ENCODE measurements at regions not wholly inside any gene's neighbourhood (a gene's known extent, or its start where the extent isn't known, plus 50 kb on each side); places are given as distances from the start of the nearest gene placed in this dataset.

DNA sequence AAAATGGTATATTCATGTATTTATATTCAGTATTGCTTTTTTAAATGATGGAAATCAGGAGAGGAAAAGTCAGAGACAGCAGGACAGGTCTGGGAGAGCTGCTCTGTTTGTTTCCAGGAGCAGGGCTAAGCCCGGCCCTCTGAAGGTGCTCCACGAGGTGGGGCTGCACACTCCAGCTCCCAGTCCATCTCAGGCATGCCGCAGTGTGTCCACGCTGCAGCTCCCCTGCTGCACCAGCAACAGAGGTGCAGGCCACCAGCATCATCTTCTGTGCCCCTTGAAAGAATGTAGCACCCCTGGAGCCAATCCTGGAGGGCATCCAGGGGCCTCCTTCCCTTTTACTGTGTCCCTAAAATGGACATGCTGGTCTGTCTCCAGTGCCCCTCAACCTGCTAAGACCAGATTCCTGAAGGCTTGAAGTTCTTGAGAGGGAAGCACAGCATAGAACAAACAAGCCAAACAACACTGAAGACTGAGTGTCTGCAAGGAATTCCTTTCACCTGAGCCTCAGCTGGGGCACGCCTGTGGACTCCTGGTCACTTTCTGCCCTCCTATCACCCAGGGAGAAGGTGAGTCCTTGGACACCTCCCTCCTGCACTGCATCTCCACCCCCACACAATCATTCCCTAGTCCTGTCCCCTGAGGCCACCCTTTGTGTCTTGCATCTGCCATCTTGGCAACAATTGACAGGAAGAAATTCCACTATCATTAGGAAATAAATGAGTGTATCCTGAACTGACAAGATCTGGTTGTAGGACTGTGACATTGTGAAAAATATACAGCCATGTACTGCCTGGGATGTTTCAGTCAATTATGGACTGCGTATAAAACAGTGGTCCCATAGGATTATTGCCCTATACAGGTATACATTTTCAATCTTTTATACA, 100.5 kb downstream of the CXCL12 start:
- no peak overlapping the region for H3K27ac ChIP-seq
- no peak overlapping the region for H3K4me3 ChIP-seq (ENCODE audit: low read depth, low read length)
- peaks cover 40% of the 10 kb centered on the region for H3K27me3 ChIP-seq (ENCODE audit: insufficient read depth, low read depth, severe bottlenecking)
- H3K36me3 ChIP-seq: no peaks in the 10 kb centered on the region
- H3K9me3 ChIP-seq (ENCODE audit: severe bottlenecking): no peaks in the 10 kb centered on the region
- DNase-seq: no peak
- TF ChIP-seq, protein P1, sequence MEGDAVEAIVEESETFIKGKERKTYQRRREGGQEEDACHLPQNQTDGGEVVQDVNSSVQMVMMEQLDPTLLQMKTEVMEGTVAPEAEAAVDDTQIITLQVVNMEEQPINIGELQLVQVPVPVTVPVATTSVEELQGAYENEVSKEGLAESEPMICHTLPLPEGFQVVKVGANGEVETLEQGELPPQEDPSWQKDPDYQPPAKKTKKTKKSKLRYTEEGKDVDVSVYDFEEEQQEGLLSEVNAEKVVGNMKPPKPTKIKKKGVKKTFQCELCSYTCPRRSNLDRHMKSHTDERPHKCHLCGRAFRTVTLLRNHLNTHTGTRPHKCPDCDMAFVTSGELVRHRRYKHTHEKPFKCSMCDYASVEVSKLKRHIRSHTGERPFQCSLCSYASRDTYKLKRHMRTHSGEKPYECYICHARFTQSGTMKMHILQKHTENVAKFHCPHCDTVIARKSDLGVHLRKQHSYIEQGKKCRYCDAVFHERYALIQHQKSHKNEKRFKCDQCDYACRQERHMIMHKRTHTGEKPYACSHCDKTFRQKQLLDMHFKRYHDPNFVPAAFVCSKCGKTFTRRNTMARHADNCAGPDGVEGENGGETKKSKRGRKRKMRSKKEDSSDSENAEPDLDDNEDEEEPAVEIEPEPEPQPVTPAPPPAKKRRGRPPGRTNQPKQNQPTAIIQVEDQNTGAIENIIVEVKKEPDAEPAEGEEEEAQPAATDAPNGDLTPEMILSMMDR (IDR thresholded peaks at IDR 0.05; ENCODE audit: low read depth, low read length): no peak

DNA sequence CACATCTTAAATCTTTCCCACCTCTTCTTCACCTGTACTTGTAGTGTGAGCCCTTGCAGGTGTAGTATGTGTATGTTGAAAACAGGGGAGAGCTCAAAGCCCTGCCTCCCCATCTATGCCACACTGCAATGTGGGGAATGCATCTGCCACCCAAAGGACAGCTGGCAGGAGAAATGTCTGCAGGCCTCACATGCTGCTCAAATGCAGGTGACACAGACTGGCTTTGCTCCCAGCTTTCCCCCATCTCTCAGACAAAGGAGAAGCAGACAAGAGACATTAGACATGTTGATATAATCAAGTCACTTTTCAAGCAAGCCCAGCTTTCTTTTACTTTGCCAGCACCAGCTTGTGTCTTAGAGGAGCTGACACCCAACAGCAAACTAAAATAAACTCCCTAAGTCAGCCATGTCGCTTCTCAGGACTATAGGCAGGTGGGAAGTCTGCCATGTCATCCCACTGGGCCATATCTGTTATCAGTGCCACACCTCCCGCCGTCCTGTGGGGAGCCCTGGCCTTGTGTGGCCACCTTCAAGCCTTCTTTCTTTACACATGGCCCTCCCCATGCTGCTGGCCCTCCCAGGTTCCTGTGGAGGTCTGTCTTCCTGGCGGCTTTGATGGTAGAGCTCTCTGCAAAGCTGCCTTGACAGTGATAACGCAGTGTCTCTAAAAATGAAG, 102.1 kb downstream of the CXCL12 start:
- TF ChIP-seq, protein P1 (IDR thresholded peaks at IDR 0.05; ENCODE audit: low read depth, low read length): no peak
- H3K27me3 ChIP-seq (ENCODE audit: insufficient read depth, low read depth, severe bottlenecking): peaks cover 34% of the 10 kb centered on the region

DNA sequence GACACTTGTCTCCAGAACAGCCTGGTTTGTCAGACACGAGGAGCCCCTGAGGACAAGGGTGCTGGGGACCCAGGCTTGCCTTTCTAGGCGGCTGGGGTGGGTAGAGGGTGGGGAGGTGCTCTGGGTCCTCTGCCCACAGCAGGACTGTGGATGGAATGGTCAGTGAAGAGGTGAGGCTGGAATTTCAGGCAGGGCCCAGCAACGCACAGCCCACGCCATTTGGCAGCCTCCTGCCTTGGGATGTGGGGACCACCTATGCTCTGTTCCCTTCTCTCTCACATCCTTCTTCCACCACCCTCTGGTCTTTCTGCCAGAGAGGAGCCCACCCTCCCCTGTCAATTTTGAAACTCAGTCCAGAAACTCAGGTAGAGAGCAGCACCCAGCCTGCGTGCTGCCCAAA, 103.2 kb downstream of the CXCL12 start:
- Histone ChIP-seq H3K27me3 (ENCODE audit: insufficient read depth, low read depth, severe bottlenecking) (peaks cover 32% of the 10 kb centered on the region), H3K9me3 (ENCODE audit: severe bottlenecking) (no peaks in the 10 kb centered on the region), H3K27ac (no peak overlapping the region), H3K36me3 (no peaks in the 10 kb centered on the region), H3K4me3 (ENCODE audit: low read depth, low read length) (no peak overlapping the region)
- TF ChIP-seq, protein P1 (IDR thresholded peaks at IDR 0.05; ENCODE audit: low read depth, low read length): no peak
- no peak for DNase-seq

More for the DNA sequence above, 102.1 kb downstream of the CXCL12 start:
- no peak for DNase-seq
- no peak overlapping the region for H3K4me3 ChIP-seq (ENCODE audit: low read depth, low read length)
- no peak overlapping the region for H3K27ac ChIP-seq
- H3K36me3 ChIP-seq: no peaks in the 10 kb centered on the region
- H3K9me3 ChIP-seq (ENCODE audit: severe bottlenecking): no peaks in the 10 kb centered on the region

DNA sequence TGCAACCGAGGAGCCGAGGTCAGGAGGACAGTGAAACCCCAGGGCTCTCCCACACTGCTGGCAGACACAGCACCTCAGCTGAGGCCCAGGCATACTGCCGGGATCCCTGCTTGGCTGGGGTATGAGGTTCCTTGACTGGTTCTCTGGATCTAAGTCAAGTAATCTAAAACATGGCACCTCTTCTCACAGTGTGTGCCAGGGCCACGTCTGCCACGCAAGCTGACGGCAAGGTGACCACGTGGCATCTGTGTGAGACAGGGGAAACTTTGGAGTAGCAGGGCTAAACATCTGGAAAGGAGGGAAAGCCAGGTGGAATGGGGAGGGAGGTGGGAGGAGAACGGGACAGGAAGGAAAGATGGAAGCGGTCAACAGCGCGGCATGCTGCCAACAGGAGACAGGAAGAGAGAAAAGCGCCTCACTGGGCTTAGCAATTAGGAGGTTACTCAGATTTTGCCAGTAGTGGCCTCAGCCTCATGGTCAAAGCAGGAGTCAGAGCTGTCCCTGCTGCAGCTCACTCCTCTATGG, 103.7 kb downstream of the CXCL12 start:
- Histone ChIP-seq H3K36me3 (no peaks in the 10 kb centered on the region), H3K27ac (no peak overlapping the region), H3K4me3 (ENCODE audit: low read depth, low read length) (no peak overlapping the region), H3K27me3 (ENCODE audit: insufficient read depth, low read depth, severe bottlenecking) (peaks cover 29% of the 10 kb centered on the region), H3K9me3 (ENCODE audit: severe bottlenecking) (no peaks in the 10 kb centered on the region)
- DNase-seq: no peak
- TF ChIP-seq, protein P1 (IDR thresholded peaks at IDR 0.05; ENCODE audit: low read depth, low read length): no peak

DNA sequence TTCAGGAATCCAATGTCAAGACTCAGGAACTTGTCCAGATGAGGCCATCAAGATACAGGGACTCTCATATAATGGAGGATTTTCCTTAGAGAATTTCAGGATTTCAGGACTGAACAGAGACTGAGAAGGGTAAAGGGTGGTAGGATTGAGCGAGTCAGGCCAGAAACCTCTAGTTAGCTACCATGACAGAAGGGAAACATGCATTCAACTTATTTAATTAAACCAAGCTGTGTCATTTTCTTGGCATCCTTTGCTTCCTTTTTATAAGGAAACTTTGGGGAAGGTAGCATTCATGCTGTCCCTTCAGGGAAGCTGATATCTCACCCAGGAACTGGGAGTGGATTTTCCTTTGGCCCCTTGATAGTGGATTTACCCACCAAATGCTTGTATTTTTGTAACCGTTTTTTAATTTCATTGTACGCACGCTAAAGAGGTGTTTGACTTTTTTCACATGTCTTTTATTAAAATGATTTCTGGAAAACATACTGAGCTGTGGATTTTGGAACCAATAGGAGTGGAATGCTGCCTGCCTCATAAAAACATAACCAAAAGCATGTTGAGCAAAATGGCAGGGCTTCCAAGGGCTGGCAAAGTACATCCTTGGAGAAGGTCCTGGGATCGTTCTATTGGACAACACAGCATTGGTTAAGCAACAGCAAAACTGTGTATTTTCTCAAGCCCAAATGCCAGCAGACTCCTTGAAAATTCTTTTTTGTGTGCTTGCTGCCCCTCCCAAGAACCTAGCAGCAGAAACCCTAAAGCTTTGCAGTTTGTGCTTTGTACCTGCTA, 104.5 kb downstream of the CXCL12 start:
- Histone ChIP-seq H3K36me3 (no peaks in the 10 kb centered on the region), H3K9me3 (ENCODE audit: severe bottlenecking) (no peaks in the 10 kb centered on the region), H3K27ac (no peak overlapping the region), H3K4me3 (ENCODE audit: low read depth, low read length) (no peak overlapping the region), H3K27me3 (ENCODE audit: insufficient read depth, low read depth, severe bottlenecking) (peaks cover 27% of the 10 kb centered on the region)
- no peak for DNase-seq
- TF ChIP-seq, protein P1 (IDR thresholded peaks at IDR 0.05; ENCODE audit: low read depth, low read length): no peak

Measured in WERI-Rb-1 (cell line).